ENCODE measurements at regions not wholly inside any gene's neighbourhood (a gene's known extent, or its start where the extent isn't known, plus 50 kb on each side); places are given as distances from the start of the nearest gene placed in this dataset.

DNA sequence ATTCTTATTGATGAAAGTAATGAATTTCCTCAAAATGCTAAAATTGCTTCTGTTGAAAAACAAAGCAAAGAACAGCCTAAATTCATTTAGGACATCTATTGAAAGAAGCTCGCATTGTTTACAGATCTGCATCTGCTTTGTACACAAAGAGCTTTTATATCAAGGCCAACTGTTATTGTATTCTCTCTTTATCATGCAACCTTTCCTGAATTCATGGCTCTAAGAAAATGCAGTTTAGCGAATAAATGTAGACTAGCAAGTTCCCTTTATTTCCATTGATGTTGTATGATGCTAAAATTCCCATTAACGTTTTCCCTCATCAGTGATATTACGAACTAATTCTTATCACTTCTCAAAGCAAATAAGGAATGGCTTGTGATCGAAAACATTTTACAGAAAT, 446.3 kb downstream of the MID1IP1 start:
- no peaks in the 10 kb centered on the region for H3K4me1 ChIP-seq (ENCODE audit: control insufficient read depth, insufficient read depth, low read length)
- no peak overlapping the region for H3K9ac ChIP-seq (ENCODE audit: low read length in 2 of 2)
- H3K36me3 ChIP-seq (ENCODE audit: control insufficient read depth in 2 of 2, insufficient read depth in 2 of 2, low read length in 2 of 2): no peaks in the 10 kb centered on the region
- H3K4me3 ChIP-seq (ENCODE audit: low read length in 2 of 2): no peak overlapping the region
- H3K27ac ChIP-seq (ENCODE audit: low read length): no peak overlapping the region
- H3K9me3 ChIP-seq (ENCODE audit: control insufficient read depth in 2 of 2, low read length in 2 of 2): peaks cover 0 to 2% of the 10 kb centered on the region in 2 donors
- peaks cover 0 to 8% of the 10 kb centered on the region in 2 donors for H3K27me3 ChIP-seq (ENCODE audit: control insufficient read depth in 1 of 2, insufficient read depth in 2 of 2, low read length in 2 of 2)

DNA sequence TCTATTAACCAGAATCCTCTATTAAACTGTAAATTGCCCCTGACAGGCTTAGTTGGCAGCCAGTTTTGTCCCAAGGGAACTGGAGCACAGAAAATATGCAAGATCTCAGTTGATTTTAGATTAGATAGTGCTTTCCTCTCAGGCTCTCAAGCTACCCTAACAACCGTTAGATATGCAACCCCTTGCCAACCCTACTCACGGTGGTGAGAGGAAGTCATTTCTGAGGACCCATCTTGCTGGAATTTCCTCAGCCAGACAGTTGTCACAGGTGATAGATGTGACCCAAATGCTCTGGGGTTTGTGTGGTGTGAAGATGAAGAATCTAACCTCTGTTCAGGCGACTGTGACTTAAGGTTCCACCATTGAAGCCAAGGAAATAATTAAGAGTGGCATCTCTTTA, 447.1 kb downstream of the MID1IP1 start:
- Histone ChIP-seq H3K27me3 (ENCODE audit: control insufficient read depth in 1 of 2, insufficient read depth in 2 of 2, low read length in 2 of 2) (peaks cover 0 to 8% of the 10 kb centered on the region in 2 donors), H3K4me1 (ENCODE audit: control insufficient read depth, insufficient read depth, low read length) (no peaks in the 10 kb centered on the region), H3K9me3 (ENCODE audit: control insufficient read depth in 2 of 2, low read length in 2 of 2) (peaks cover 0 to 8% of the 10 kb centered on the region in 2 donors), H3K9ac (ENCODE audit: low read length in 2 of 2) (no peak overlapping the region), H3K27ac (ENCODE audit: low read length) (no peak overlapping the region), H3K36me3 (ENCODE audit: control insufficient read depth in 2 of 2, insufficient read depth in 2 of 2, low read length in 2 of 2) (no peaks in the 10 kb centered on the region), H3K4me3 (ENCODE audit: low read length in 2 of 2) (no peak overlapping the region)

DNA sequence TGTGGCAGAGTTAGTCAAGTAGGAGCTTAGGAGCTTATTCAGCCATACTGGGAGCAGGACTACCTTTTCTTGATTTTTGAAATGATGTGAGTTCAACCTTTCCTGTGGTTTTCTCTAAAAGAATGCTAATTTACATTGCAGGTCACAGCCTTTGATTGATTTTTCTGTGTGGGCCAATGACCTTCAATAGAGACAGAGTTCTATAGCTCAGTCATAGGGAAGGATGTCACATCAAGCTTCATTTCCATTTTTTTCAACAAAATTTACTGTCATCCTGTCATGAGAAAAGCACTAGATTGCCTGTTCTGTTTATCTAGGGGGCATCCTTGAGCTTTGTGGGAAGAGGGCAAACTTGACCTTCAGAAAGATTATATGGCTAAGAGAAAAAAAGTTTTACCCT, 448.7 kb downstream of the MID1IP1 start:
- Histone ChIP-seq H3K27ac (ENCODE audit: low read length) (no peak overlapping the region), H3K9ac (ENCODE audit: low read length in 2 of 2) (no peak overlapping the region), H3K27me3 (ENCODE audit: control insufficient read depth in 1 of 2, insufficient read depth in 2 of 2, low read length in 2 of 2) (peaks cover 0 to 11% of the 10 kb centered on the region in 2 donors), H3K4me1 (ENCODE audit: control insufficient read depth, insufficient read depth, low read length) (no peaks in the 10 kb centered on the region), H3K4me3 (ENCODE audit: low read length in 2 of 2) (no peak overlapping the region), H3K36me3 (ENCODE audit: control insufficient read depth in 2 of 2, insufficient read depth in 2 of 2, low read length in 2 of 2) (no peaks in the 10 kb centered on the region), H3K9me3 (ENCODE audit: control insufficient read depth in 2 of 2, low read length in 2 of 2) (peaks cover 0 to 8% of the 10 kb centered on the region in 2 donors)

DNA sequence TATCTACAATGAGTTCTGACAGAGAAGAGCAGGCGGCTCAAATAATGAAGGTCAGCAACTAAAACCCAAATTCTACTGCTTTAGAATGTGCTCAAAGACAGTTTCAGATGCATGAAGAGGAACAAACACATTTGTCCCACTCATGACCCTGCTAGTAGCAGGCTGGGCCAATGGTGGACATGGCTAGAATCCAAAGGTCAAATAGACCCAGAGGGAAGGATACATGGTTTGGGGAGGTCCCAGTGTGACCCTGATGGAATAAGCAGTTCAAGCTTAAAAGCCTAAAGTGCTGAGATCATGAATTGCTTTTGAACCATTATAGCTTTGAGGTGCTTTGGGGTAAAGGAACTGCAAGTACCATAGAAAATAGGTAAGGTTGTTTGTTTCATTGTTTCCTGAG, 450.7 kb downstream of the MID1IP1 start:
- Histone ChIP-seq H3K27ac (ENCODE audit: low read length) (no peak overlapping the region), H3K27me3 (ENCODE audit: control insufficient read depth in 1 of 2, insufficient read depth in 2 of 2, low read length in 2 of 2) (peaks cover 0 to 11% of the 10 kb centered on the region in 2 donors), H3K4me1 (ENCODE audit: control insufficient read depth, insufficient read depth, low read length) (no peaks in the 10 kb centered on the region), H3K4me3 (ENCODE audit: low read length in 2 of 2) (no peak overlapping the region), H3K9me3 (ENCODE audit: control insufficient read depth in 2 of 2, low read length in 2 of 2) (peaks cover 0 to 8% of the 10 kb centered on the region in 2 donors), H3K9ac (ENCODE audit: low read length in 2 of 2) (no peak overlapping the region), H3K36me3 (ENCODE audit: control insufficient read depth in 2 of 2, insufficient read depth in 2 of 2, low read length in 2 of 2) (no peaks in the 10 kb centered on the region)

DNA sequence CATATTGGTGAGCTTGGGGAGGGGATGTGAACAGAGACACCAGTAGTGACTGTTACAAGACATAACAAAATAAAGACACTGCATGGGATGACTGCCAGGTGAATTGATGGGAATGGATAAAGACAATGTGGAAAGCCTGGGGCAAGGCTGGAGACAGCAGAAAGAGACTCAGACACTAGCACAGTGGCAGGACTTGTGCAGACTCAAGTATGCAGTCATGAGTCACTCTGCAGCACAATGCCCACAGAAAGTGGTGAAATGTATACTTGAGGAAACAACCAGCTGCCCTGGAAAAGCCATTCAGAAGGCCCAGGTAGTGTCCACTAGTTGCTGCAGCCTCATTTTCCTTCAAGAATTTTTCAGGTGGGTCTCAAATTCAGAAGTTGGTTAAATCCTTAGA, 452.3 kb downstream of the MID1IP1 start:
- Histone ChIP-seq H3K9ac (ENCODE audit: low read length in 2 of 2) (no peak overlapping the region), H3K27ac (ENCODE audit: low read length) (no peak overlapping the region), H3K4me1 (ENCODE audit: control insufficient read depth, insufficient read depth, low read length) (no peaks in the 10 kb centered on the region), H3K27me3 (ENCODE audit: control insufficient read depth in 1 of 2, insufficient read depth in 2 of 2, low read length in 2 of 2) (peaks cover 0 to 14% of the 10 kb centered on the region in 2 donors), H3K4me3 (ENCODE audit: low read length in 2 of 2) (no peak overlapping the region), H3K9me3 (ENCODE audit: control insufficient read depth in 2 of 2, low read length in 2 of 2) (peaks cover 0 to 8% of the 10 kb centered on the region in 2 donors), H3K36me3 (ENCODE audit: control insufficient read depth in 2 of 2, insufficient read depth in 2 of 2, low read length in 2 of 2) (no peaks in the 10 kb centered on the region)

DNA sequence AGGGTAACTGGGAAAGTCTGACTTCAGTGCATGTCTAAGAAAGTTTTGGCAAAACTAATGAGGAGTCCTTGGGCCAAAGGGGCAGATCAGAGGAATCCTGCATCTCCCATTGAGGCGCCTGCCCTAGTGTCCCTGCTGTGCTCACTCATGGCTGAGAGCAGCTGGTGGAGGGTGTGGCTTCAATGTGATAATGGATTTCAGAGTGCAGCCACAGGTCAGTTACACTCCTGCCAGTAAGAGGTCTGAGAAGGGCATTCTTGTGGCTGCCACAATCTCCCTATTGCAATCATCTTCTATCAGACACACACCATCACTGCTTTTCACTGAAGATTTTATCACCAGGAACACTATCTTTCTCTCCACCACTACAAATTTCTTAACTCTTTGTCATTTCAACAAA, 457.1 kb downstream of the MID1IP1 start:
- Histone ChIP-seq H3K36me3 (ENCODE audit: control insufficient read depth in 2 of 2, insufficient read depth in 2 of 2, low read length in 2 of 2) (no peaks in the 10 kb centered on the region), H3K27me3 (ENCODE audit: control insufficient read depth in 1 of 2, insufficient read depth in 2 of 2, low read length in 2 of 2) (peaks cover 0 to 6% of the 10 kb centered on the region in 2 donors), H3K4me3 (ENCODE audit: low read length in 2 of 2) (no peak overlapping the region), H3K9ac (ENCODE audit: low read length in 2 of 2) (no peak overlapping the region), H3K4me1 (ENCODE audit: control insufficient read depth, insufficient read depth, low read length) (peaks cover 1% of the 10 kb centered on the region), H3K9me3 (ENCODE audit: control insufficient read depth in 2 of 2, low read length in 2 of 2) (no peaks in the 10 kb centered on the region), H3K27ac (ENCODE audit: low read length) (no peak overlapping the region)

DNA sequence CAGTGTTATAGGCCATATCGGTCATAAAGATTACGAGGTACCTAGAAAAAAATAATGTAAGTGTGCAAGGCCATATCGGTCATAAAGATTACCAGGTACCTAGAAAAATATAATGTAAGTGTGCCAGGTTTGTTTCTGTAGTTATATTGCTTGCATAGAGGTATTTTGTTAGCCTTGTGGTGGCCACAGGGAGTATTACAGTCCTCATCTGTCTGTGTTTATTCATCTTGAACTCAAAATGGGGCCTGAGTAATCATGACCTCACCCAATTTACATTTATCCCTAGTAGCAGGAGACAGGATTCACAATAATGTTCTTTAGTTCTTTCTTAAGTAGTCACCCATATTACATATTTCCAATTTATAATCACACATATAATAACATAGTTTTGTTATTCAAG, 459.7 kb downstream of the MID1IP1 start:
- Histone ChIP-seq H3K36me3 (ENCODE audit: control insufficient read depth in 2 of 2, insufficient read depth in 2 of 2, low read length in 2 of 2) (no peaks in the 10 kb centered on the region), H3K9ac (ENCODE audit: low read length in 2 of 2) (no peak overlapping the region), H3K9me3 (ENCODE audit: control insufficient read depth in 2 of 2, low read length in 2 of 2) (peaks cover 0 to 10% of the 10 kb centered on the region in 2 donors), H3K4me1 (ENCODE audit: control insufficient read depth, insufficient read depth, low read length) (peaks cover 2% of the 10 kb centered on the region), H3K4me3 (ENCODE audit: low read length in 2 of 2) (no peak overlapping the region), H3K27ac (ENCODE audit: low read length) (no peak overlapping the region), H3K27me3 (ENCODE audit: control insufficient read depth in 1 of 2, insufficient read depth in 2 of 2, low read length in 2 of 2) (peaks cover 0 to 2% of the 10 kb centered on the region in 2 donors)

DNA sequence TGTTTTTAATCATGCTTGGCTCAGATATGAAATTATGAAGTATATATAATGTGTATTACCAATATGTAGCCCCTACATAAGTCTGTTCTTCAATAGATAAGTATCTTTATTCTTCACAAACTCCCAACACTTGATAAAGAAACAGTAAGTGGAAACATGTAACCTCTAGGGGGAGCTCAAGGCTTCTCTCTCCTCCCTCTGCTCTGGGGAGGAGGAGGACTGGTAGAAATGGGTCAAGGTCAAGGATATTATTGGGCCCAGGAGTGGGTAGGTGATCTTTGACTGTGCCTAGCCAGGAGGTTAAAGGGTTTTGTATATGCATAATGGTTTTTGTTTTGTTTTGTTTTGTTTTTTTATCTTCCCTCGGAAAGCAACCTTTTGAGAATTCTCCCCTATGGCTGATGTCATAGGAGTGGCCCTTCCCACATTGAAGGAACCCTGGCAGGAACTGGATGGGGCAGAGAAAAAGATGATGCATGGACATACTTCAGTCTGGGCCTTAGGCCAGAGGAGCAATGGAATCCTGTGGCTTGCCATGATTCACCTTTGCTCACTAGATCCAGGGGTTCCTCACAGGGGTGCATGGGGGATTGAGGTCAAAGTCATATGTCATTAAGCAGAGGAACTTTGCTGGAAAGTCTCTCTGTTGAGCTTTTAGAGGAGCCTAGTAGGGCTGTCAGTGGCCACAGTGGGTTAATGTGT, 460.3 kb downstream of the MID1IP1 start:
- Histone ChIP-seq H3K4me3 (ENCODE audit: low read length in 2 of 2) (no peak overlapping the region), H3K9me3 (ENCODE audit: control insufficient read depth in 2 of 2, low read length in 2 of 2) (peaks cover 0 to 10% of the 10 kb centered on the region in 2 donors), H3K36me3 (ENCODE audit: control insufficient read depth in 2 of 2, insufficient read depth in 2 of 2, low read length in 2 of 2) (no peaks in the 10 kb centered on the region), H3K9ac (ENCODE audit: low read length in 2 of 2) (no peak overlapping the region), H3K27me3 (ENCODE audit: control insufficient read depth in 1 of 2, insufficient read depth in 2 of 2, low read length in 2 of 2) (peaks cover 0 to 4% of the 10 kb centered on the region in 2 donors), H3K4me1 (ENCODE audit: control insufficient read depth, insufficient read depth, low read length) (peaks cover 2% of the 10 kb centered on the region), H3K27ac (ENCODE audit: low read length) (no peak overlapping the region)

DNA sequence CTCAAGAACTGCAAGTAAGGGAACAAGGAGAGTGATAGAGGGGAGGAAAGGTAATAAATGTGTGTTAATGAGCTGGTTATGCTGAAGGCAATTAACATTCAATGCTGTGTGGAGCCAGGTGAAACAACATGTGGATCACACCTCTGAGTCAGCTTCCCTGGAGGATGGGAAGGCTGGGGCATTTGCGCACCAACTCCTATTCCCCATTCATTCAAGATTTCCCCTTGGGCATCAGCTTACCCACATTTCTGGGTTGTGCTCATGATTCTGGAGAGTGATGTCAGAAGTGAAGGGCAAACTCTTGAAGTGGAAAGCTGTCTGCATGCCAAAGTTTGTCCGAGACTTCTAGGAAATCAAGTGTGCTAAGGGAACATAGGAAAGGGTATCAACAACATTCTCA, 461.4 kb downstream of the MID1IP1 start:
- Histone ChIP-seq H3K36me3 (ENCODE audit: control insufficient read depth in 2 of 2, insufficient read depth in 2 of 2, low read length in 2 of 2) (no peaks in the 10 kb centered on the region), H3K9ac (ENCODE audit: low read length in 2 of 2) (no peak overlapping the region), H3K4me1 (ENCODE audit: control insufficient read depth, insufficient read depth, low read length) (peaks cover 2% of the 10 kb centered on the region), H3K27me3 (ENCODE audit: control insufficient read depth in 1 of 2, insufficient read depth in 2 of 2, low read length in 2 of 2) (peaks cover 0 to 5% of the 10 kb centered on the region in 2 donors), H3K4me3 (ENCODE audit: low read length in 2 of 2) (no peak overlapping the region), H3K27ac (ENCODE audit: low read length) (no peak overlapping the region), H3K9me3 (ENCODE audit: control insufficient read depth in 2 of 2, low read length in 2 of 2) (peaks cover 0 to 10% of the 10 kb centered on the region in 2 donors)

DNA sequence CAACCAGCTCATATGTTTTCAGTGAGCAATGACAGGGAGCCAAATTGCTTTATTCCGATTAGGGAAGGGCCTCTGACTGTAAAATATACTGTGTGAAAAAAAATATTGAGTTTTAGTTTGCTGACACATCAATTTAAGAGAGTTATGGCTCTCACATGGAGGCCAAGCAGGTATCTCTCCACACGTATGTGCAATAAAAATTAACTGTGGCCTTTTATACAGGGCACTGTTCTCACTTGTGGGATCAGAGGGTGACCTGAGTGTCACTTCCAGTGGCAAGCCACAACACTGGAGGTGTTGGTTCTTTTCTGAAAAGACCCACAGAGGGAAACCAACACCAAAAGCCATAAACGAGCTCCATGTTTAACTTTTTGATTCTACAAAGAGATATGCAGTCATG, 462.8 kb downstream of the MID1IP1 start:
- peaks cover 0 to 2% of the 10 kb centered on the region in 2 donors for H3K27me3 ChIP-seq (ENCODE audit: control insufficient read depth in 1 of 2, insufficient read depth in 2 of 2, low read length in 2 of 2)
- no peak overlapping the region for H3K27ac ChIP-seq (ENCODE audit: low read length)
- peaks cover 0 to 10% of the 10 kb centered on the region in 2 donors for H3K9me3 ChIP-seq (ENCODE audit: control insufficient read depth in 2 of 2, low read length in 2 of 2)
- no peaks in the 10 kb centered on the region for H3K36me3 ChIP-seq (ENCODE audit: control insufficient read depth in 2 of 2, insufficient read depth in 2 of 2, low read length in 2 of 2)
- H3K4me1 ChIP-seq (ENCODE audit: control insufficient read depth, insufficient read depth, low read length): peaks cover 2% of the 10 kb centered on the region
- no peak overlapping the region for H3K9ac ChIP-seq (ENCODE audit: low read length in 2 of 2)
- no peak overlapping the region for H3K4me3 ChIP-seq (ENCODE audit: low read length in 2 of 2)

DNA sequence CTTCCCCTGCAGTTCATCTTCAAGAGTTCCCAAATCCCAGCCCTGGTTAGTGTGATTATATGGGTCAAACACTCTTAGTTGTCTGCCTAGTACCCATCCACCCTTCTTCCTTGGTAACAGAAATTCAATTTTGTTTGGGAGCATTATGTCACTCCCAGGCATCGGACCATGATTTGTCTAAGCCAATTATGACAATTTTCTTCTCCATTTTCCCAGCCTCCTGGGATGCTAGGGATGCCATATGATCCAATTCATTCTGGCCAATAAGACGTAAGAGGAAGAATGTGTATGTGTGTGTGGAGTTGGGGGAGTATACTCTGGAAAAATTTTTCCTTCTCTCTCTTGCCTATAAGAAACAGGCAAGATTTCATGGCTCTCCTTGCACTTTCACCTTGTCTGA, 465.9 kb downstream of the MID1IP1 start:
- Histone ChIP-seq H3K4me3 (ENCODE audit: low read length in 2 of 2) (no peak overlapping the region), H3K27ac (ENCODE audit: low read length) (no peak overlapping the region), H3K9ac (ENCODE audit: low read length in 2 of 2) (no peak overlapping the region), H3K36me3 (ENCODE audit: control insufficient read depth in 2 of 2, insufficient read depth in 2 of 2, low read length in 2 of 2) (no peaks in the 10 kb centered on the region), H3K9me3 (ENCODE audit: control insufficient read depth in 2 of 2, low read length in 2 of 2) (peaks cover 0 to 10% of the 10 kb centered on the region in 2 donors), H3K27me3 (ENCODE audit: control insufficient read depth in 1 of 2, insufficient read depth in 2 of 2, low read length in 2 of 2) (peaks cover 0 to 2% of the 10 kb centered on the region in 2 donors), H3K4me1 (ENCODE audit: control insufficient read depth, insufficient read depth, low read length) (peaks cover 2% of the 10 kb centered on the region)
